Endothelial cell of umbilical vein (primary cell): ENCODE measurements at regions not wholly inside any gene's neighbourhood (a gene's known extent, or its start where the extent isn't known, plus 50 kb on each side); places are given as distances from the start of the nearest gene placed in this dataset.

Experiments
- CTCF ChIP-seq, 2 donors: IDR thresholded peaks; 1 replicate in 1 of 2; 2 replicates in 1 of 2; pipeline ENCODE4 v1.5.1; 2011; ENCODE audit warnings: low read length in 2 of 2, mild to moderate bottlenecking in 2 of 2, moderate library complexity in 2 of 2, control low read depth in 1 of 2, inconsistent platforms in 1 of 2, low read depth in 1 of 2; ENCODE audit not compliant: insufficient read depth in 1 of 2; ENCODE audit errors: extremely low read depth in 1 of 2
- MYC ChIP-seq: IDR thresholded peaks from one replicate; pipeline ENCODE4 v1.6.1; 2011; ENCODE audit warnings: mild to moderate bottlenecking, low read depth, low read length
- POLR2A ChIP-seq: IDR thresholded peaks from 2 replicates; pipeline ENCODE4 v1.6.1; 2012; ENCODE audit warnings: low read depth, mild to moderate bottlenecking, control low read depth, low read length

GRCh38 chr2:4732560-4732959 lies 959.6 kb upstream of the SOX11 start:
- TF ChIP-seq CTCF (IDR thresholded peaks at IDR 0.05; ENCODE audit: extremely low read depth in 1 of 2, insufficient read depth in 1 of 2, low read depth in 1 of 2, low read length in 2 of 2) (no peak), POLR2A (no peak), MYC (no peak)
